HG03575 (cell line): ENCODE measurements at regions not wholly inside any gene's neighbourhood (a gene's known extent, or its start where the extent isn't known, plus 50 kb on each side); places are given as distances from the start of the nearest gene placed in this dataset.

Experiments
- ATAC-seq: cut with Tn5 transposase; IDR thresholded peaks from one replicate; pipeline ENCODE4 v1.9.1; 2021; ENCODE audit not compliant: unreplicated experiment, insufficient number of reproducible peaks, low FRiP score; ENCODE audit errors: extremely low read depth

DNA sequence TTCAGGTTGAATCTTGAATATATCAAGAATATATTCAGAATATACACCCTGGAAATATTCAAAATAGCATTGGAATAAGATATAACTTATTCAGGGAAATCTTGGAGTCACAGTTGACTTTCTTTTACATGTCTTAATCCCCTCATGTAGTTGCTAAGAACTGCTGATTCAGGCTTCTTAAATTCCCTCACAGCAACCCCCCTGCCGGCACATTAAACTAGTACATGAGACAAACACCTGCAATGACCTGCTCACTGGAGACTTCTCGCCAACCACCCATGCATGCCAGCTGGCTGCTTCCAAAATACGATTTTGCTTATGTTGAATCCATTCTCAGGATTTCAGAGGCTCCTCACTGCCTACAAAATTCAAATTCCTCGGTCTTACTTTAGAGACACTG lies 997.1 kb downstream of the EFNB2 start:
- no peak for ATAC-seq

DNA sequence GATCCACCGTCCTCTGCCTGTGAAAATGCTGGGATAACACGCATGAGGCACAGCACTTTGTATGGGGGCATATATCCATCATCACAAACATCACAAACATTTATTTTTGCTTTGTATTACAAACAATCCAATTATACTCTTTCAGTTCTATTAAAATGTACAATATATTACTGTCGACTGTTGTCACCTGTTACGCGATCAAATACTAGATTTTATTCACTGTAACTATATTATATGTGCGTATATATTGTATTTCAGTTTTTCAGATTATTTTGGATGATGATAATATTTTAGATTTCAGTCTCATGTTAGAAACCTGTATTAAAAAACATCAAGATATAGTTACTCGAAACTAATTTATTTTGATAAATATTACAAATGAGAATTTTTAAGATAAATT lies 998.3 kb downstream of the EFNB2 start:
- no peak for ATAC-seq

DNA sequence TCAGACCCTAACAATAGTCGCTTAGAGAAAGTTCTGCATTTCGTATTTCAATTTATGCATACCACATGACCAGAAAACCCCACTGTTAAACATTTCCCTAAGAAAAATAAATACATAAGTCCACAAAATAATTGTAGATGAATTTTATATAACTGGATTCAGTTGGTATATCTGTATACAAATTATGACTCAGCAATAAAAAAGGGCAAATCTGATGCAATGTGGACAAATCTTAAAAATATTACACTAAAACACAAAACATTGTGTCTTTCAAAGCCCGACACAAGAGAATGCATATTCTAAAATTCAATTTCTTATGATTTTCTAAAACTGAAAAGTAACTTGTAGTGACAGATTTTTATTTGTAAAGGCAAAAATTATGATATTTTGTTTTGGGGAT lies 1005.0 kb downstream of the EFNB2 start:
- ATAC-seq, result no peak

DNA sequence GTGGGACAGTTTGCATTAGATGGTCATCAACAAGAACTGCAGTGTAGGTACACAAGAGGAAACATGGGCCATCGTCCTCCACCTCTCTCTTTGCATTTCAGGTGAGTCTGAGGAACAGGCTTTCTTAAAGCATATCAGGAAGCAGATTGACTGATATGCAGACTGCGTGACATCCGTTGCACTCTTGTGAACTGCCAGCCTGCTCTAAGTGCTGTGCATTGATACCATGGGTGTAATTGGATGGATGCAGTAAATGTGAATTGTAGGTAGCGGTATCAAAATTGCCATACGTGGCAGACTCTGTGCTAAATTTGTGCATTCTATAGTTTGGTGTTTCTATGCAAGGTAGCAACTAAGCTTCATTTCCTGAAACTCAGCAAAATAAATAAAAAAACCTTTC lies 1008.3 kb downstream of the EFNB2 start:
- no peak for ATAC-seq

DNA sequence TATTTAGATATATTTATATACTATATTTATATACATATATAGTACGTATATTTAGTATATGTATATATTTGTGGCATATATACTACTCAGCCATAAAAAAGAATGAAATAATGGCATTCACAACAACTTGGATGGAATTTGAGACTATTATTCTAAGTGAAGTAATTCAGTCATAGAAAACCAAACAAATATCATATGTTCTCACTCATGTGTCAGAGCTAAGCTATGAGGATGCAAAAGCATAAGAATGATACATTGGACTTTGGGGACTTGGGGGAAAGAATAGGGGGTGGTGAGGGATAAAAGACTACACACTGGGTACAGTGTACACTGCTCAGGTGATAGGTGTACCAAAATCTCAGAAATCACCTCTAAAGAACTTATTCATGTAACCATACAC lies 1015.7 kb downstream of the EFNB2 start:
- ATAC-seq, result no peak

DNA sequence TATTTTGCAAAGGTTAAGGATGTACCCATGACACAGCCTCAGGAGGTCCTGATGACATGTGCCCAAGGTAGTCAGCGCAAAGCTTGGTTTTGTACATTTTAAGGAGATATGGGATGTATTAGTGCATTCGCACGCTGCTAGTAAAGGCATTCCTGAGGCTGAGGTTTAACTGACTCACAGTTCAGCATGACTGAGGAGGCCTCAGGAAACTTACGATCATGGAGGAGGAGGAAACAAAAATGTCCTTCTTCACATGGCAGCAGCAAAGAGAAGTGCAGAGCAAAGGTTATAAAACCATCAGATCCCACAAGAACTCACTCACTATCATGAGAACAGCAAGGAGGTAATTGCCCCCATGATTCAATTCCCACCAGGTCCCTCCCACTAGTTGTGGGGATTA lies 1017.4 kb downstream of the EFNB2 start:
- ATAC-seq, result no peak

DNA sequence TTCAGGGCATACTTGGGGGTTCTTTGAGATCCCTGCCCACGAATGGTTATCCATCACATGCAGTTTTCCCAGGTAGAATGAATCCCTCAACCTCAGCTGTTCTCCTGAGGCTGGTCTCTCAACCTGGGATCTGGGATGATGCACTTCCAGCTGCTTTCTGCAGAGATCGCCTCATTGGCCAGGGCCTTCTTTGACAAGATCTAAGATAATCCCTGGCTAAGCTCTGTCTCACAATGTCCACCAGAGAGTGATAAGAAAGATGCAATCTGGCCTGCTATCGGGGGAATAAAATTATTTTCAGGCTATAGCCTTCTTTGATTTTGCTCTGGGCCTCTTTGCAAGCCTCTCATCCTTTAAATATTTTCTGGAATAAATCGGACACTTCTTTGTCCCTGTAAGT lies 1021.1 kb downstream of the EFNB2 start:
- no peak for ATAC-seq

DNA sequence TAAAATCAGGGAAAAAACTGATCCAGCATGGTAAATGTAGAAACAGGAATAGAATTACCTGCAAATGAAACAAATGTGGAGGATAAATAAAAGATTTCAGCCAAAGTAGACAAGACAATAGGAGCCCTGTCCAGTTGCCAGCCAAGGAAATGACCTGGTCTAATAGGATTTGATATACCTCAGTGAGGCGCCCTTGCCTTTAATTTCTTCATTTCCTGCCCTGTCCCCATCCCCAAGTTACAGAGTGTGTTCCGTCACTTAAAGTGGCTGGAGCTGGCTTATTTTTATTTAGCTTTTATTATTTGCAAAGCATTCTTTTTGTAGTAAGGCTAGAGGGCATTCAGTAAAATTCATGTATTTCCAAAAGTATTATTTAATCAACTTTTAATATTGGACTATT lies 1022.0 kb downstream of the EFNB2 start:
- no peak for ATAC-seq

DNA sequence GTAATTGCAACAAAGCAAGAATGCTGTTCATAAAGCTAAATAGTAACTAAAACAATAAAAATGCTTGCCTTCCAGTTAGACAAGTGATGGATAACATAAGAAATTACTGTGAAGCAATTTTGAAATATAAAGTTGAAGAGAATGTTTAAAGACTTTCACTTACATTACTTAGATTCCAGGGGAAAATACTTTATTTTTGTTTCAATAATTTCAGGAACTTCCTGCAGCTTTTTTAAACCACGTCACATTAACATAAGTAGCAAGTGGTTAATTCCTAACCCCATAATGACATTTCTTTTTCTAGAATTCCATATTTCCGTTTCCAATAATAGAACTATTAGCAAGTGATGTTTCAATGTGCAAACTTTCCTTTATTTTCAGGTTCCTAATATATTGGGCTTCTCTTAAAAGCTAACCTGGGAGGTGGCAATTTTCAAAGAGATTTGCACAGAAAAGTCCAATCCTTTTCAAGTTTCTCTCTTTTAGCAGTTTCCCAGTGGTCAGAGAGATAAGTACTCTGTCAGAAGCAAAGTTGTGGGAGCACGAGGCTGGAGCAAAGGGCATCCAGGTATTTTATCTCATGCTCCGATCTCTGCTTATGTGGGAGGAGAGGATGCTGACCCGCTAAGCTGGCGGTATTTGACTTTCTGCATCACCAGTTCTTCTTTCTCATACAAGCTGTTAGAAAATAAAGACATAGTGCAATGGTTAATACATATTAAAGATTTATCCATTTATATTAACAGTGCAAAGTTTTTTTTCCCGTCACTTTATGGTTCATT lies 1025.3 kb downstream of the EFNB2 start:
- no peak for ATAC-seq

DNA sequence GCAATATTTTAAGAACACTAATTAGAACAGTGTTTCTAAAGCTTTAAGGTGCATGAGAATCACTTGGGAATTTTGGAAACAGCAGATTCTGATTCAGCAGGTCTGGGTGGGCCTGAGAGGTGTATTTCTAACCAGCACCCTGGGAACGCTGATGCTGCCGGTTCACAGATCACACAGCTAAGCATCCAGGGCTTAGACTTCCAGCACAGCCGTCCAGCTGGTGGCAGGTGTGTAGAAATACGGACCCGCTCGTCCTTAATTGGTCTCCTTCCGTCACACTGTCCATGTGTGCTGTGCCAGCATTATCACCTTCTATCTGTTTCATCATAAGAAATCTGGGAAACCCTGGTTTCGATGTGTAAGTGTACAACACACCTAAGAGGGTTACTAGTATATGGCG lies 1029.0 kb downstream of the EFNB2 start:
- no peak for ATAC-seq

DNA sequence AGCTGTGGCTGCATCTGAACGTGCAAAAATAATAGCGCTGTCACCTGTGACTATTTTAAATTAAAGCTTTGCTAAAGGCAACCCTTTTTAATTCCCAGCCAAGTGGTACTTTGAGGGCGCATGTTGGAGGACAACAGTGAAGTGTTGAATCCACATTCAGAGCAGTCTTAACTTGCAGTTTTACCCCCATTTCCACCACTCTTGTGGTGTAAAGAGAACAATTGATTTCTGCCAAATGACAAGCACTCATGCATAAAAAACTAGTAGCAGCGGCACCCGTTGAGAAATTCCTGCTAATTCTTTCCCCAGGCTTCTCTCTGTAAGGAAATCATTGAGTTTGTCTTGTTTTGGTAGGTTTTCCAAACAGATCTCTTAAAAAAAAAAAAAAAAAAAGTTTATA lies 1033.3 kb downstream of the EFNB2 start:
- ATAC-seq, result no peak

DNA sequence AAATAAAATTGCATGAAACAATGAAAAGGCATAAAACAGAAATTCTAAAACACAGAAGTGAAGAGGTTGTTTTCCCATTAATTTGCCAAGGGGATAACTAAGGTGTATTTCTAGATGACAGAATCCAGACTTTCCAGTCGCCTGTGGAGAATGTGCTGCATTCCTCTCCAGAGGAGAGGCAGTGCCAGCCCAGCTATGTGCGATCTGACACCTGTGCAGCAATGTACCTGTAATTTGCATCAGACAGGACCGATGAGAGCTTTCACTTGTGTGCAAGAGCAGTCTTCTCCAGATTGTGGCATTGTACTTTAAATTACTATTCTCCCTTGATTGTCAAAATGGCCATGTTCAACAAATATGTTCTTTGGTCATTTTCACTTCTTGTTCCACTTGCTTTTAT lies 1037.9 kb downstream of the EFNB2 start:
- ATAC-seq, result no peak

DNA sequence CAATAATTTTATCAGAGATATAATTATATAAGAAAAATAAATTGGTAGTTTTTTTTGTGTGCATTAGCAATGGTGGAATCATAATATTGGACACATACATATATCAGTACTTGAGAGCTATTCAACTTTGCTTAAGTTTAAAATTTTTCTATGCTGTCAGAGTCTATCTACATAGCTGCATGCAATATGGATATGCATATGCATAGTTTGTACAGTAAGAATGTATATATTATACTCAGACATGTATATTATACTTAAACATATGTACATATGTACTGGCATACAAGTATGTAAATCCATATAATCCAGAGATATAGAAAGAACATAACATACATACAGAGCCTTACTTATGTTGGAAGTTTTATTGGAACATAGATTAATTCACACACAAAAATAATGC lies 1043.2 kb downstream of the EFNB2 start:
- ATAC-seq, result no peak

DNA sequence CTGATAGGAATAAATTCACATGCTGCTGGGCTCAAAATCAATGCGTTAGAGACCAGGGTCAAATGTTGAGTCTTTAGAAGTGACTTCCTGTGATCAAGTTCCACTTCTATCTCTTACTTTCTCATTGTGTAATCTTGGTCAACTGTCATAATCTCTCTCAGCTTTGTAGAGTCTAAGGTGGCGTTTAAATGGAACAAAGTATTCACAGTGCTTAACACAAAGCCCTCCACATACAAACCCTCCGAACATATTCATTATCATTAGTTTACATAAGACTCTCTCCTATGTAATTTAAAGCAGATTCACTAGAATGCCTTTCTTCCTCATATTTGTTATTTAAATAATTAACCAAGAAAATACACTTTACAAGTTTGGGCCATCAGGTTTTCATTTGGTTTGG lies 1044.1 kb downstream of the EFNB2 start:
- ATAC-seq, result no peak

DNA sequence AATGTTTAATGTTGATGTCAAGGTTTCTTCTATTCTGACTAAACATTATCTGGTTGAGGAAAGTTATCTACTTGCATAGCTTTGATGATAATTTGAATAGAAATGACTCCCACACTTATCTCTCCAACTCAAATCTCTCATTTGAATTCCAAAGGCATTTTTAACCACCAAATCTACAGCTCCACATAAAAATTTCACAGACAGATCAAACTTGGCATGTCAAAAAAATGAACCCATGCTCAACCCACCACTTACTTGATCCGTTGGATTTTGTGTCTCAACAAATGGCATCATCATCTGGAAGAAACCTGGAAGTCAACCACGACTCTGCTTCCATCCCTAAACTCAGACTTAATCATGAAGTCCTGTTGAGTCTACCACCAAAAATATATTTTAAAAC lies 1050.4 kb downstream of the EFNB2 start:
- ATAC-seq, result no peak

DNA sequence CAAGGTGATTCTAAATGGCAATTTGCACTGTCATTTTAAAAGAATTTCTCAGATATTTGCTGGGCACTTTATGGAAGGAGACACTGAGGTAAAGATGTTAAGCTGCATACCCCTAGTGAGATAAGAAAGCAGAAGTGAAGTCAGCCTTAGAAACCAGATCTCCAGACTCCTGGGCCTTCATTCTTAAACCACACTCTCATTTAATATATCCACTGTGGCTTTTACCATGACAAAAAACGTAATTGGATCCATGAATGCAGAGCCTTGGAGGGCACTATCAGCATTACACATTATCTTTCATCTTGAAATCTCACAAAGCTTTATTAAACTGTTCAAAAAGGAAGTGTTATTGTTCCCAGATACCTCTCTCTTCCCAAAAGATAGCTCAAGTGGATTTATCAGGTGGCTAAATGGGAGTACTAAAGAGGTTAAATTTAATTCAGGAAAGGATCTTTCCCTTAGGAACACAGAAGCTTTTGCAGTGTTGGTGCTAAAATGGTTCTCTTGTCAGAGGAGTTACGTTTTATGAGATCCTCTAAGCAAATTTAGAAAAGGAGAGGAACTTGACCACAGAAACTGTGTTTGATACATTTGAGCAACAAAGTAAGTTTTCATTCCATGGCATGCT lies 1060.4 kb downstream of the EFNB2 start:
- no peak for ATAC-seq

DNA sequence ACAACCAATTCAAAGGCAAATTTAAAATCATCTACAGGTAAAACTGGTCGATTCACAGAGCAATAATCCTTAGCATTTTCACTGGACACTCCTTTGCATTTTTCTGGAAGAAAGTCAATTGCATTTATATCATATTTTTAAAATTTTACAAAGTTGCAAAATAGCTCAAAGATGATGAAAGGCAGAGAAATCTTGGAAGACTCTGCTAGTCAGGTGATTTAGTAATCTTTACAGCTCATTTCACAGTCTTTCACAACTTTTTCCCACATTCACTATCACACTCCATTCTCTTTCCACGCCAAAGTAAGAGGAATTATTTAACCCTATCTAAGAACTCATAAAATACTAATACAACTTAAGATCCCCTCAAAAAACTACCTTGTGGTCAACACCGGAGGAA lies 1063.8 kb downstream of the EFNB2 start:
- ATAC-seq, result no peak

DNA sequence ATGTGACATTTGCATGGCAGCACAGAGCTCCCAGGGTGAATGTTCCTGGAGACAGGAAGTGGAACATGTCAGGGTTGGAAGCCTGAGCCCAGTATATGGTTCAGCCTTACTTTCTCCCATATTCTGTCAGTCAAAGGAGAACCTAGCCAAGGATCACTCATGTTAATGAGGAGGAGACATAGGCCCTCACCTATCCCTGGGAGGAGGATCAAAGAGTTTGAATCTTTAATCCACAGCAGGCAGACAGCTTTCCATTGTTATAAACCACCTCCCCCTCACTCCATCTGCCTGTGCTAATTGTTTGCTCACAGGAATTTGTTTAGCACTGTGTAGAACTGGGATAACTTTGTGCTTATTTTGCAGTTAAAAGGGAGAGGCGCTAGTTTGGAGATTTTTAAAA lies 1069.1 kb downstream of the EFNB2 start:
- no peak for ATAC-seq

DNA sequence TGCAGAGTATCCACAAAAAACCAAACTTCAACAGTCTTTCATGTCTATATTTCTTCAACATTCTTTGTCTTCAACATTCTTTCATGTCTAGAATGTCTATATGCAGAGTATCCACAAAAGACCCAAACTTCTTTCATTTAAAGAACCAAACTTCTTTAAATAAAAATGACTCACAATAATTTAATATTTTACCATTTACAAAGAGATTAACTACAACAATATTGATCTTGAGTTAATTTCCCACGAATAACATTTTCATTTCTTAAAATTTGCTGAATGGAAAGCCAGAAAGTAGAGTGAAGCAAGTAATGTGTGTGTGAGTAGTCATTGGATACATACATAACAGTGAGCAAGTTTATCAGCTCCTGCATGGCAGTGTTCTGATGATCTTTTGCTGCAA lies 1069.7 kb downstream of the EFNB2 start, which contains the start of gene DAOA:
Gene DAOA, plus strand, starts transcription at position 301 of the 400 bp plus-strand sequence.
- no peak for ATAC-seq

DNA sequence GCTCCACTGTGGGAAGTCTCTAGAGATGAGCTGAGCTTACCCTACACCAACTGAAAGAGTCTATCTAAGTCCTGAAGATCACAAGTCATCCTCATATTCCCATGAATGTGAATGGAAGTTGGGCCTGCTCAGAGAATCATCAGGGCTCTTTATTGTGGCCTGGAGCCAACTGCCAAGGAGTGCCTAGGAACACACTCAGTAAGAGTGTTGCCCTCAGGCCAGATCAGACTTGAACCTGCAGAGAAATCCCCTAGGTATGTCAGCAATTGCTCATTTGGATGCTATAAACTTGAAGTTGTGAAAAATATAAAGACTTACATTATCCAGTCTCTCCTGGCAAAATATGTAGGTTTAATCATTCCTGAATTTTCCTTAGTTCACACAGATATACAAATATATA lies 1070.2 kb downstream of the EFNB2 start:
- no peak for ATAC-seq

DNA sequence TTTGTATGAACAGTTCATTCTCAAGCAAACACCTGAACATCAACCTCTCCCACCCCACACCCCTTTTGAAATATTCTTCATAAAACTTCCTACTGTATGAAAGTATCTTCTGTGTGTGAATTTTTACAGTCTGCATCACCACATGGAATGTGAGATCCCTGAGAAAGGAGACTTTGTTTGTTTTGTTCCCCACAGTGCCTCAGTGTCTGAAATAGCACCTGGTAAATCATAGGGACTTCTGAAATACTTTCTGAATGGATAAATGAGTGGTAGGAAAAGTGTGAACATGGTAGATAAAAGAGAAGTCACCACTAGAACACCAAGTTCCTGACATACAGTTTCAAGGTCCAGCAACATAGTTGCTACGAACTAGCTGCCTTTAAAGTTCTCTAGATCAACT lies 1071.2 kb downstream of the EFNB2 start:
- ATAC-seq, result no peak
